H1 (cell line): ENCODE measurements at regions not wholly inside any gene's neighbourhood (a gene's known extent, or its start where the extent isn't known, plus 50 kb on each side); places are given as distances from the start of the nearest gene placed in this dataset.

ENCODE experiments used
- CHD7 ChIP-seq: fragments of 300-600 bp; sonication (generic); IDR thresholded peaks from 2 replicates; pipeline ENCODE4 v1.7.1; 2012; ENCODE audit warnings: low read length, moderate library complexity, mild to moderate bottlenecking, inconsistent platforms; ENCODE audit not compliant: insufficient replicate concordance
- POLR2AphosphoS5 ChIP-seq: IDR thresholded peaks from 2 replicates; pipeline ENCODE4 v1.6.1; 2011; ENCODE audit warnings: low read depth, low read length
- SIRT6 ChIP-seq: IDR thresholded peaks from one replicate; pipeline ENCODE4 v1.7.1; 2012; ENCODE audit warnings: low read length, inconsistent platforms
- SUZ12 ChIP-seq: fragments of 200-600 bp; sonication (generic); IDR thresholded peaks from 2 replicates; pipeline ENCODE4 v1.6.1; 2012; ENCODE audit warnings: mild to moderate bottlenecking, inconsistent platforms, low read length, moderate library complexity, mixed read lengths
- TF ChIP-seq, protein P1 (sequence below): IDR thresholded peaks from 2 replicates; pipeline ENCODE4 v1.6.1; 2012; ENCODE audit warnings: low read length, inconsistent platforms

GRCh38 chr10:78869508-78870454 is 199.0 kb upstream of the ZMIZ1 start (continued):
- TF ChIP-seq CHD7 (no peak), SUZ12 (no peak), POLR2AphosphoS5 (no peak), SIRT6 (no peak)
- TF ChIP-seq, protein P1, sequence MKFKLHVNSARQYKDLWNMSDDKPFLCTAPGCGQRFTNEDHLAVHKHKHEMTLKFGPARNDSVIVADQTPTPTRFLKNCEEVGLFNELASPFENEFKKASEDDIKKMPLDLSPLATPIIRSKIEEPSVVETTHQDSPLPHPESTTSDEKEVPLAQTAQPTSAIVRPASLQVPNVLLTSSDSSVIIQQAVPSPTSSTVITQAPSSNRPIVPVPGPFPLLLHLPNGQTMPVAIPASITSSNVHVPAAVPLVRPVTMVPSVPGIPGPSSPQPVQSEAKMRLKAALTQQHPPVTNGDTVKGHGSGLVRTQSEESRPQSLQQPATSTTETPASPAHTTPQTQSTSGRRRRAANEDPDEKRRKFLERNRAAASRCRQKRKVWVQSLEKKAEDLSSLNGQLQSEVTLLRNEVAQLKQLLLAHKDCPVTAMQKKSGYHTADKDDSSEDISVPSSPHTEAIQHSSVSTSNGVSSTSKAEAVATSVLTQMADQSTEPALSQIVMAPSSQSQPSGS: no peak
- TF ChIP-seq, all 59 proteins: peak for 0
